Hematopoietic multipotent progenitor cell (in vitro differentiated cells): ENCODE measurements at regions not wholly inside any gene's neighbourhood (a gene's known extent, or its start where the extent isn't known, plus 50 kb on each side); places are given as distances from the start of the nearest gene placed in this dataset.
"Not testable (repeated sequence)": the region's sequence is repeated elsewhere in the genome, so short reads cannot be mapped to it uniquely, and the experiment has no call there.

Experiments
- DNase-seq, 3 donors: peaks; one replicate each; pipeline ENCODE4 v3.0.0-alpha.2; 2011 to 2015; ENCODE audit warnings: low read depth in 2 of 3, low spot score in 2 of 3

DNA sequence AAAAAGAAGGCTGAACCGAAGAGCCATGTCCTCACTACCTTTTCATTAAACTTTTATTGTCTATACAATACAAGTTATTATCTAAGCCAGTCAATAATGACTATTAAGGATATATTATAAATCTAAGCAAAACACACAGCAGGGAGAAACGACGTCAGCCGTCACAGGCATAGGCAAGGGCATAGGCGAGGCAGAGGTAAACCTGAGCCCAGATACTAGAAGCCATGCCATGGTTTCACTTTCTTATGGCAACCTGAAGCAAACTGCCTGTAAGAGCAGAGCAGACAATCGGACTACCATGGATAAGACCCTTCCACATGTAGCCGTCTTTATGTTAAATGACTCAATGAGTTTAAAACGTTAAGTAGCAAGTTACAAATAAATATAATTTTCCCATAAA lies 238.5 kb upstream of the ZNF521 start:
- no peak for DNase-seq

DNA sequence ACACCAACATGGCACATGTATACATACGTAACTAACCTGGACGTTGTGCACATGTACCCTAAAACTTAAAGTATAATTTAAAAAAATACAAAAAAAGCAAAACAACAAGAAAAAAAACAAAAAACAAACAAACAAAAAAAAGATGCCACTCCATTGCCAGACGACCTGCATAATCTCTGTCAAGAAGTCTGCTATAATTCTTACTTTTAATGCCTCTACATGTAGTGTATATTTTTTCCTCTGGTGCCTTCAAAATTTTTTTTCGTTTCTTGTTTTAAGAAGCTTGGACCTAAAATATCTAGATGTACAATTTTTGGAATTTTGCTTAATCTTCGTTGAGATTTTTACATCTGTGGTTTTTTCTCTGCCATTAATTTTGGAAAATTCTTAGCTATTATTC lies 235.6 kb upstream of the ZNF521 start:
- DNase-seq, result peak in 1 of 3 donors; percentile 31

DNA sequence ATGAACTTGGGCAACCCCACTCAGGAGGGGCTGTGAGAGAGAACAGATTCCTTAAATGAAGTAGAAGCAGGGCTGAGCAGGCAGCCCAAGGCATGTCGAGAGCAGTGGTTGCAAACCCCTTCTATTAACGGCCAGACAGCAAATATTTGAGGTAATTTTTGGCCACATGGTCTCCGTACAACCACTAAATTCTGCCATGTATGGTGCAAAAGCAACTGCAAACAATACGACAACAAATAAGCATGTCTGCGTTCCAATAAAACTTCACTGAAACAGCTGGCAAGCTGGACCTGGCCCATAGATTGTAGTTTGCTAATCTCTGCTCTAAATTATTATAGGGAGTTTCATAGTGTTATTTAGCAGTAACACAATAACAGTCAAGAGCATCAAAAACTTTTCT lies 217.0 kb upstream of the ZNF521 start:
- DNase-seq, result no peak

DNA sequence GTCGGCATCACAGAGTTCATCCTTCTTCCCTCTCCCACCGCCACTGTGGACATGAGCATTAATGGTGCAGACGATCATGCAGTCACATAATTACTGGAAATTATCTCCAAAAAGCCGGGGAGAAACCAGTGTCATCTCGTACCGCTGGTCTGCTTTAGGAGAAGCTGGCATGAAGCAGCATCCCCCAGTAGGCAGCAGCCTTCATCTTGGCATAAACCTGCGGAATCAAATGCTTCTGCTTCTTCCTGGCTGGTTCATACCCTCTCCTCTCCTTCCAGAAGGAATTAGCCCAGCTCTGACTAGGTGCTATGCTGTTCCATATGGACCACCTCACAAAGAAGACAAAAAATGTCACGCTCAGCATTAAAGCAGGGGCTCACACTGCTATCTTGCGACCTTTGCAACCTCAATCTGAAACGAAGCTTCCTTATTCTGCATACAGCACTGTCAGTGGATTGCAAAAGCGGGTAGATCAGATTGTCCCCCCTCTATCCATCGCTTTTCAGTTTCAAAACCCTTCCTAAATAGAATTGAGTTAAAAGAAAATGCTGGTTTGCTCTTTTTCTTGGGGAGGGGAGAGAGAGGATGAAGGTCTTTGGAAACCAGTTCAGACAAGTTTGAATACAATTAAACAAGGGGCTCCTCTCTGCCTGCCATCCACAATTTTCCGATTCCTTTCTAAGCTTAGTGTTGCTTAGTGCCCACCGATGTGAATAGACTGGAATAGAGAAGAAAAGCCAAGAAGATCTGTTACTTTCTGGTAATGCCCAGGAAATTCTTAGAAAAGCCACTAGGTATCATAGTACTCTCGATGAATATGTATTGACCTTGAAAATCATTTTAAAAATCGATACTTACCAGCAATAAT lies 212.1 kb upstream of the ZNF521 start:
- no peak for DNase-seq

DNA sequence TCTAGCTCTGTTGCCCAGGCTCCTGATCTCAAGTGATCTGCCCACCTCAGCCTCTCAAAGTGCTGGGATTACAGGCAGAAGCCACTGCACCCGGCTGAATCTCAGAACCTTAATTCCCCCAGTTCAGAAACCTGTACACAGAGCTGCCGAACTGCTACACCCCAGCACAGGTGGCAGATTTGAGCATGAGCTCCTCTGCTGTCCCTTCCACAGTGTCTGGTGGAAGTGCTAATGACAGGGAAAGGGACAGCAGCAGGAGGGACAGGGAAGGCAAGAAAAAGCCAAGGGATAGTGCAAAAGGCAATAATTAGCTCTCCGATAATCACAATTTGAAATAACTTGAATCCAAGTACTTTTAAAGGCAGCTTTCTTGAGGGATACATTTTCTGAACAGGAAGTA lies 211.4 kb upstream of the ZNF521 start:
- DNase-seq, result no peak

DNA sequence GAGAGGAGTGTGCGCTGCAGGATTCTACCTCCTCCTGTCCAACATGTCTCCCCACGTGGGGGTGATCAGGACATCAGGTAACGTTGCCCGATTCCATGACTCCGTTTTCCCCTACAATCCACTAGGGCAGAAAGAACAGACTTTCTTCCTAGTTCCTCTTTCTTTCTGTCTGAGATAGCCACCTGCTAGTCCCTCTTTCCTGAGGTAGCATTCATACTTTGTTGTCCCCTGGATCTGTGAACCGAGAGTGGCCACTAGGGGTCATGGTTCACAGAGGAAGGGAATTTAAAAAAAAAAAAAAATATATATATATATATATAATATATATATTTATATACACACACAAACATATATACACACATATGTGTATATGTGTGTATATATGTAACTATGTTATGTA lies 210.0 kb upstream of the ZNF521 start:
- peak in 2 of 3 donors; percentile 42 to 78 for DNase-seq

DNA sequence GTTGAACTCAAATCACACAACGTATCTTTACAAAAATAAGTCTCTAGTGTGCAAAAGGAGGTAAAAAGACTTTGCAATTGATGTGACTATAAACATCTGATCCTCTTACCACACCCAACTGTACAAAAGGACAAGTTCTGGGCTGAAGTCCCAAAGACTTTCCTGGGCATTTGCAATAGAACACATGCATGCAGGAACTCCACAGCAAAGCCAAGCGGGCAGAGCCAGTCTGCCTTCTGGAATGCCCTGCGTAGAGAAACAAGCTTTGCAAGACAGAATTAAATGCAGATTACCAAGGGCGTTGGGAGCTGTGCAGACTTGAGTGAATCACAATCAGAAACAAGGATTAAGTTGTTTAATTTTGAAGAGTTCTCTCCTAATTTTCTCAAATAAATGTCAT lies 208.4 kb upstream of the ZNF521 start:
- DNase-seq, result no peak

DNA sequence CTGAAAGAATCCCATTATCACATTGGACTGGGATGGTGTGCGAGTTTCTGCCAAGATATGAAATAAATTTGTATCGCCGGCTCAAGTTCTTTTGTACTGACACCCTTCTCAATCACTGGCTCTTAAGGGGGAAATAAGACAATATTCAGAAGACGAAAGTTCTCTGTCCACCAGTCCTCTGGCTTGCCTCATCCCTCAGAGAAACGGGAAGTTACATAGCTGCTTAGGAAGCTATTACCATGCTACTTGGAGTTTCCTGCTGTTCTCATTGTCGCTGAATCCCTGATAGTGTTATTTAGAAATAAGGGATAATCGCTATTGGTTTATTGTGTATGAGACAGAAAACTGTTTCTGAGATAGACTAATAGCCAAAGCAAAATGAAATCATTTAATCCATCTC lies 205.0 kb upstream of the ZNF521 start:
- peak in 1 of 3 donors; percentile 7 for DNase-seq

DNA sequence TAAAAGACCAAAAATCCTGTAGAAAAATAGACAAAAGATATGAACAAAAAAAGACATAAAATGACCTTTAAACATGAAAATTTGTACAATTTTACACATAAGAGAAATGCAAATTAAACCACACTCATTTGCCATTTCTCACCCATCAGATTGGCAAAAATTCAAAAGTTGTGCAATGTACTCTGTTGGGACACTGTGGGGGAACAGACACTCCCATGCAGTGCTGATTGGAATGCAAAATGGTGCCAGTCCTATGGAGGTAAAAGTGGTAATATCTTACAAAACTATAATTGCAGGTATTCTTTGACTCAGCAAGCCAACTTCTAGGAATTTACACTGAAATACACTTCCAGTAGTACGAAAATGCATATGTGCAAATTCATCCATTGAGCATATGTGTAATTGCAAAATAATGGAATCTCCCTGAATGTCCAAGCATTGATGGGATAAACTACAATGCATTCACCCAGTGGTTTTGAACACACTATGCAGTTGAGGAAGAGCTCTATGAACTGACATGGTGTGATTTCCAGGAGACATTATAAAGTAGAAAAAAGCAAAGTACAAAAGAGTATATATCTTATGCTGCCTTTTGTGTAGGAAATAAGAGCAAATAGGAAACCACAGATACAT lies 201.8 kb upstream of the ZNF521 start:
- DNase-seq, result no peak

DNA sequence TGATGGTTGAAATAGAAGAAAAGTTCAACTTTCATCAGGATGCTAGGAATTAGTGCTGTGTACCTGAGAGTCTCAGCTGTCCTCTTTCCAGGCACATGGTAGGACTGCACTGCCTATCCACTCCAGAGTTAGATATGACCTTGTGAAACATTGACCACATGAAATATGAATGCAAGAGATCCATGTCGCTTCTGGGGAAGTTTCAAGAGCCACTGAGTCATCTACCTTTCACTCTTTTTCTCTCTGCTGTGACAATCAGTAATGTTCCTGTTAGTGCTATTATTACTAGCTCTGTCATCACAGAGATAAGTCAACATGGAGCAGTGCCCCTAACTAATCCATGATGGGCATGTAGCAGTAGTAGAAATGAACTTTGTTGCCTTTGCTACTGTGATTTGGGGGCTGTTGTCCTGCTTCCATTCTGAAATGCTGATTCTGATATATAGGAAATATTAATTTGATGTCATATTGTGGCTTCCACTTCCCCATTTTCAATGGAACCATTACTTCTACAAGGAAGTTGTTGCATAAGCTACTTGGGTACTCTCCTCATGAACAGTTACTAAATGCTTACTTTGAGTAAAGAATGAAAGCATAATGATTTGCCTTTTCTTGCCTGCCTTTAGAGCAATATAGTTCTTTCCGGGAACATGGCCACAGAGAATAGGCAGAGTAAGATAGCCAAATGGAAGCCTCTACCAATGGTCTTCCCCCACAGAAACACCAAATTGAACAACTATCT lies 192.8 kb upstream of the ZNF521 start:
- DNase-seq, result peak in 1 of 3 donors; percentile 34

DNA sequence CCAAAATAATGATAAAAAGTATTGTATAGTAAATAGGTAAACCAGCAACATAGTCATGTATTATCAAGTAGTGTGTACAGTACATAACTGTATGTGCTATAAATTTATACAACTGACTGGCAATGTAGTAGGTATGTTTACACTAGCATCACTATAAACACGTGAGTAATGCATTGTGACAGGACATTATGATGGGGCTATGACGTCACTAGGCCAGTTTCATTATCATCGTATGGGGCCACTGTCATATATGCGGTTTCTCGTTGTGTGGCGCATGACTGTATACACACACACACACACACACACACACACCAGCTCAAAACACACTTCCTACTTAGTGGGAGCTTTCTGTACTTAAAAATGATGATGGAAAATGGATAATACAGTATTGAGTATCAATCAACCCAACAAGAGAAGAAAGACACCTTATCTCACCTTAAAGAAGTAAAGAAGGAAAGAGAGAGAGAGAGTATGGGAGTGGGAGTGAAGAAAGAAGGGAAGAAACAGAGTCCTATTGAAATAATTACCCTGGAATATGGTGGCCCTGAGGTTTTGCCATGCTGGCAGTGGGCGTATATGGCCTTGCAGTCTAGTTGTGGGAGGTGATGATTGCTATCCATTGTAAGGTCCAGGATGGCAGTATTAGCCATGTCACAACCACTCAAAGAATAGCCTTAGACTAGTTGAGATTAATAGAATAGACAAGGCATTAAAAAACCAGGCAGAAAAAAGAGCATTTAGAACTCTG lies 186.4 kb upstream of the ZNF521 start:
- no peak for DNase-seq

DNA sequence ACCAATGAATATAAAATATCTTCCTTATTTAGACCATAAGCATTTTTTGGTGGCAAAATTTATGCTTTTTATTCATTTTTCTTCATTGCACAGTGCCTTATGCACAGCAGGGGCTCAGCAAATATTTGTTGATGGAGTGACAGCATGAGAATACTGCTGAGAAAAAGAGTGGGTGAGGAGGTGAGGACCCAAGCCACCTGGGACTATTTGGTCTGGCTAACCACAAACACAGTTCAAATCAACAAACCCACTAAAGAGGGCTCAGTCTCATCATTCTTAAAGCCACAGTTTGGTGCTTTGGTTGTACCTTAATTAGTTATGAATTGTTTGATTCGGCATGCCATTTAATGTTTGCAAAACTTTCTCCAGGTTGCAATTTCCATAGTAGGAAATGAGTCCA lies 183.5 kb upstream of the ZNF521 start:
- DNase-seq, result no peak

DNA sequence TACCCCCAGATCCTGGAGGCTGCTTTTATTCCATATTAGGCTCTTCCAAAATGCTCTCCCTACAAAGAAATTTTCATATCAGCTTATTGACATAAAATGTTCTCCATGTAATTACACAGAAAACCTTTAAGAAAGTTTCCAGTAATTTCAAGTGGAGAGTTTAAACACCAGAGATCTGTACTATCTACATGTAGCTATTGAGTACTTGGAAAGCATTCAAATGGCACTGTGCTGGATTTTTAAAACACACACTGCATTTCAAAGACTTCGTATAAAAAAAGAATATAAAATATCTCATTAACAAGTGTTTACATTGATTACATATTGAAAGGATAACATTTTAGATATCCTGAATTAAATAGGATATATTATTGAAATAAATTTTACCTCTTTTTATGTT lies 182.4 kb upstream of the ZNF521 start:
- DNase-seq, result no peak

DNA sequence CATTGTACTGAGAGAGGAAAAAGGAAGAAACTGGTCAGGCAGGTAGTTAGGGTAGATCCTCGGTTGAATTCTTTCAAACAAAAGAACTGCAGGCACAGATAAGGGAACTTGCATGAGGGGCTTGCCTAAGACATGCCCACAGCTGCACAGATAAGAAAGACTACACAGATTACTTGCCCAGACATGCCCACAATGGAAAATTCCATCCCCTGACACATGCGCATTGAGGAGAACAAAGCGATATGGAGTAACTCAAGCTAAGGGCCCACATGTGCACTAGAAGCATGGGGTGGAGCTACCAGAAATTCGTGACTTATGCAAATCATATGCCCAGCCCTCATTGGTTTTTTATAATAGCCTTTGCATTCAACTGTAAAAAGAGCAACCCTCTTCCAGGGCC lies 181.3 kb upstream of the ZNF521 start:
- no peak for DNase-seq

DNA sequence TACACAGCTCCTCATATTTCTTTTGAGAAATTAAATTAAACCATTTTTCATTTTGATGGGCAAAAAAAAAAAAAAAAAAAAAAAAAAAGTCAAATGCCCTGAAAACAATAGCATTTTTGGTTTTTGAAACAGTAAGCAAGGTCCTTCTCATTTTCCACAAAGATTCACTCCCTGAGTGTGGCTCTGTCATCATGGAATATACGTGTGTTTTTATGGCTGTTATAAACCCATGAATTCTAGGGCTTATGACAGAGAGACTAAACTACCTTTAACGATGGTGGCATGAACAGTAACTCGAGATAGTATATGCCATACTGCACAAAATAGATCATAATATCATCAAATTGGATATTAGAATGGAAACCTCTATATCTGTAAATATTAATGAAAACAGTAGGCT lies 179.2 kb upstream of the ZNF521 start:
- DNase-seq, result no peak

DNA sequence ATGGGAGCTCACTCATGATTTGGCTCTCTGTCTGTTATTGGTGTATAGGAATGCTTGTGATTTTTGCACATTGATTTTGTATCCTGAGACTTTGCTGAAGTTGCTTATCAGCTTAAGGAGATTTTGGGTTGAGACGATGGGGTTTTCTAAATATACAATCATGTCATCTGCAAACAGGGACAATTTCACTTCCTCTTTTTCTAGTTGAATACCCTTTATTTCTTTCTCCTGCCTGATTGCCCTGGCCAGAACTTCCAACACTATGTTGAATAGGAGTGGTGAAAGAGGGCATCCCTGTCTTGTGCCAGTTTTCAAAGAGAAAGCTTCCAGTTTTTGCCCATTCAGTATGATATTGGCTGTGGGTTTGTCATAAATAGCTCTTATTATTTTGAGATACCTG lies 173.8 kb upstream of the ZNF521 start:
- not testable (repeated sequence) for DNase-seq

DNA sequence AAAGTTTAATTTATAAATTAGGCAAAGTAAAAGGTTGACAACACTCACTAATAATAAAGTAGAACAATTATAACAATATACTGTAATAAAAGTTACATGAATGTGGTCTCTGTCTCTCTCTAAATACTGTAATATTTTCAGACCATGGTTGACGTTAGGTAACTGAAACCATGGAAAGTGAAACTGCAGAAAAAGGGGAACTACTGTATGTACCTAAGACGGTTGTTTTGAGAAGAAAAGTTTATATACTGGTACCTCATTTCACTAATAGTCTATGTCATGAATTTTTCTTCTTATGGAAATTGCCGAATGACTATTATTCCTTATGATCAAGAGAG lies 166.7 kb upstream of the ZNF521 start:
- peak in 2 of 3 donors; percentile 26 to 79 for DNase-seq

DNA sequence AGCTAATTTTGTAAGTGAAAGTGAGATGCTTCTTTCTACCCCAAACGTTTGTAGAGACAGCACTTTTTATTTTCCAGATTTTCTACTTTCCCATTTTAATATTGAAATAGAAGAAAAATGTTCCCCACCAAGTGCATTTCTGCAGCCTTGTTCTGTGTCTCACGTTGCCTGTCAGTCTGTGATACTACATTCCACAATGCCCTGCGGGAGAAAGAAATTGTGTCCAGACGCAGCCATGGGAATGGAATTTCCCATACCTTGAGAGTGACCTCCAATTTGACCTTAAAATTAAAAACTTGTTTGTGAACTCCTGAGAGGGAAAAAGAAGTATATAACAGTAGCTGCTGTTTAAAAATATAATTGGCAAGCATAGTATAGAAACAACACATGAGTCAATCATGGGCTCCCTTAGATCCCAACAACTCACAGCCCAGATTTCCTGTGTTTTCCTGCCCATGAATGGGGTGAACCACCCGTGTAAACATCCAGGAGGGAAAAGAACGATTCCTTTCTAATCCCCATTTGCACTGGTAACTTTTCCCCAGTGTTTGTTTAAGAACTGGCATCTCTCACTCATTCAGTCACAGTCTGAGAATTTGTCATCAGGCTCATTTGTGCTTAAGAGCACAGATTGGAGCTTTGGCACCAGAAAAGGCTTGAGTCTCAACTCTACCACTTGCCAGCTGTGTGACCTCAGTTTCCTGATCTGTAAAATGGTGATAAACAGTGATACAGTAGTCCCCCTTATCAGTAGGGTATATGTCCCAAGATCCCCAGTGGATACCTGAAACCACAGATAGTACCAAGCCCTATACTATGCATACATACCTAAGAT lies 166.1 kb upstream of the ZNF521 start:
- DNase-seq, result no peak

DNA sequence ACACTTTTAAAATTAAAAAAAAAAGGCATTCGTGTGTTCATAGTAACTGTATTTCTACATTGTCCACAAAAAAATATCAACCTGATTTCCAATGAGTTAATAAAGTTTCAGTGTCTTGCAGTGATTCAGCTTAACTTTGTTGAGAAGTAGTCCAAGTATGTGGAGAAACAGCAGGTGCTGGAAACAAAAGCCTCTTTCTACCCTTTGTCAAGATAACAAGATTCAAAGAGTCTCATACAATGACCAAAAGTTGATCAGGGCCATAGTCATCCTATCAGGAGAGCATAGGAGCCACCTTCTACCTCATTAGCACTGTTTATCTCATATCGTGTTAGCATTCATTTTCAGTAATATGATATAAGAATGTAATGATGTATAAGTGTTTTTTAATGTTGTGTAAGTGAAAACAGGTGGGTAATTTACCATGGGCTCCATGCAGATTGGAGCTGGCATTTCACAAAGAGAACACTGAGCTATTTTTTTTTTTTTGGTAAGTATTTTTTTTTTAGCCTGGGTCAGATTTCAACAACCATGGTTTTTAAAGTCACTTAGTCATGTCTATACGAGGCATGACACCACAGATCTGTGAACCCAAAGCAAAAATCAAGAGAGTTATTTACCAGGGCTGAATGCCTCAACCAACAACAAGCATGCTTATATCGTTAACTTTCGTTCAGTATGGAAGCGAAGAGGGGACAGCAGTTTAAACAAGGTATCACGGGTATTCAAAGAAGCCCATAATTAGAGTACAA lies 165.0 kb upstream of the ZNF521 start:
- DNase-seq, result no peak
